ENCODE measurements at regions not wholly inside any gene's neighbourhood (a gene's known extent, or its start where the extent isn't known, plus 50 kb on each side); places are given as distances from the start of the nearest gene placed in this dataset.

- no peak for DNase-seq
- Histone ChIP-seq H3K4me3 (ENCODE audit: low read length) (no peak overlapping the region), H3K27ac (ENCODE audit: low read length) (no peak overlapping the region), H3K79me2 (ENCODE audit: low read length) (no peaks in the 10 kb centered on the region), H3K9me3 (replicated peaks; ENCODE audit: insufficient read depth, low read length) (no peaks in the 10 kb centered on the region), H3F3A (ENCODE audit: insufficient read depth, low read length) (no peaks in the 10 kb centered on the region), H2AFZ (ENCODE audit: low read length) (no peak overlapping the region), H4K20me1 (ENCODE audit: insufficient read depth, low read length) (no peaks in the 10 kb centered on the region), H3K4me1 (ENCODE audit: low read length) (no peaks in the 10 kb centered on the region), H3K9ac (ENCODE audit: low read length) (no peak overlapping the region), H3K36me3 (replicated peaks; ENCODE audit: insufficient read depth, low read length) (no peaks in the 10 kb centered on the region), H3K4me2 (ENCODE audit: low read depth, low read length) (no peak overlapping the region), H3K27me3 (replicated peaks; ENCODE audit: insufficient read depth, low read length) (no peaks in the 10 kb centered on the region), H3K9me2 (replicated peaks; ENCODE audit: insufficient read depth, low read length) (no peaks in the 10 kb centered on the region)
- TF ChIP-seq EZH2 (optimal IDR thresholded peaks at IDR 0.05; ENCODE audit: low read depth, low read length): no peak
- no peak for TF ChIP-seq CTCF (IDR thresholded peaks at IDR 0.05; ENCODE audit: low read length)
- TF ChIP-seq EZH2phosphoT487 (IDR thresholded peaks at IDR 0.05; ENCODE audit: low read length): no peak
Observed at GRCh38 chr6:156707818-156708217, 69.4 kb upstream of the ARID1B start.

- Histone ChIP-seq H3K9me2 (replicated peaks; ENCODE audit: insufficient read depth, low read length) (no peaks in the 10 kb centered on the region), H2AFZ (ENCODE audit: low read length) (no peak overlapping the region), H3F3A (ENCODE audit: insufficient read depth, low read length) (peaks cover 2% of the 10 kb centered on the region), H3K4me3 (ENCODE audit: low read length) (no peak overlapping the region), H4K20me1 (ENCODE audit: insufficient read depth, low read length) (no peaks in the 10 kb centered on the region), H3K4me1 (ENCODE audit: low read length) (peaks cover 11% of the 10 kb centered on the region), H3K27me3 (replicated peaks; ENCODE audit: insufficient read depth, low read length) (no peaks in the 10 kb centered on the region), H3K27ac (ENCODE audit: low read length) (no peak overlapping the region), H3K9me3 (replicated peaks; ENCODE audit: insufficient read depth, low read length) (no peaks in the 10 kb centered on the region), H3K4me2 (ENCODE audit: low read depth, low read length) (no peak overlapping the region), H3K9ac (ENCODE audit: low read length) (no peak overlapping the region), H3K36me3 (replicated peaks; ENCODE audit: insufficient read depth, low read length) (no peaks in the 10 kb centered on the region), H3K79me2 (ENCODE audit: low read length) (no peaks in the 10 kb centered on the region)
- no peak for TF ChIP-seq EZH2 (optimal IDR thresholded peaks at IDR 0.05; ENCODE audit: low read depth, low read length)
- TF ChIP-seq EZH2phosphoT487 (IDR thresholded peaks at IDR 0.05; ENCODE audit: low read length): no peak
- no peak for TF ChIP-seq CTCF (IDR thresholded peaks at IDR 0.05; ENCODE audit: low read length)
- DNase-seq: no peak
Observed at GRCh38 chr6:156703719-156704118, 73.5 kb upstream of the ARID1B start.

GRCh38 chr6:156701966-156702365 lies 75.2 kb upstream of the ARID1B start:
- Histone ChIP-seq H3K4me1 (ENCODE audit: low read length) (peaks cover 23% of the 10 kb centered on the region), H3K9me3 (replicated peaks; ENCODE audit: insufficient read depth, low read length) (no peaks in the 10 kb centered on the region), H3K27me3 (replicated peaks; ENCODE audit: insufficient read depth, low read length) (no peaks in the 10 kb centered on the region), H3K79me2 (ENCODE audit: low read length) (no peaks in the 10 kb centered on the region), H3K9me2 (replicated peaks; ENCODE audit: insufficient read depth, low read length) (no peaks in the 10 kb centered on the region), H3K36me3 (replicated peaks; ENCODE audit: insufficient read depth, low read length) (no peaks in the 10 kb centered on the region), H3K9ac (ENCODE audit: low read length) (no peak overlapping the region), H3K27ac (ENCODE audit: low read length) (no peak overlapping the region), H3K4me2 (ENCODE audit: low read depth, low read length) (no peak overlapping the region), H3K4me3 (ENCODE audit: low read length) (no peak overlapping the region), H3F3A (ENCODE audit: insufficient read depth, low read length) (peaks cover 16% of the 10 kb centered on the region), H2AFZ (ENCODE audit: low read length) (no peak overlapping the region), H4K20me1 (ENCODE audit: insufficient read depth, low read length) (no peaks in the 10 kb centered on the region)
- no peak for DNase-seq
- TF ChIP-seq EZH2phosphoT487 (IDR thresholded peaks at IDR 0.05; ENCODE audit: low read length): no peak
- no peak for TF ChIP-seq EZH2 (optimal IDR thresholded peaks at IDR 0.05; ENCODE audit: low read depth, low read length)
- TF ChIP-seq CTCF (IDR thresholded peaks at IDR 0.05; ENCODE audit: low read length): no peak
